Peyer's patch (tissue), 4 donors: ENCODE measurements at regions not wholly inside any gene's neighbourhood (a gene's known extent, or its start where the extent isn't known, plus 50 kb on each side); places are given as distances from the start of the nearest gene placed in this dataset.

Experiments used
- DNase-seq, 3 donors: peaks; one replicate each; pipeline ENCODE4 v3.0.0-alpha.2; 2017 to 2019
- H3K27ac ChIP-seq, 4 donors: fragments of 200-600 bp; sonication (generic); one replicate each; pipeline ENCODE4 v1.5.1; 2016 to 2019
- H3K27me3 ChIP-seq, 2 donors: fragments of 200-600 bp; sonication (generic); one replicate each; pipeline ENCODE4 v1.5.1; 2019
- H3K36me3 ChIP-seq, 3 donors: fragments of 200-600 bp; sonication (generic); one replicate each; pipeline ENCODE4 v1.5.1; 2016 to 2019
- H3K4me1 ChIP-seq, 4 donors: fragments of 200-600 bp; sonication (generic); one replicate each; pipeline ENCODE4 v1.5.1; 2016 to 2019
- H3K4me3 ChIP-seq, 4 donors: fragments of 200-600 bp; sonication (generic); 1 replicate in 3 of 4; 2 replicates in 1 of 4; pipeline ENCODE4 v1.5.1; 2016 to 2019; ENCODE audit warnings: mild to moderate bottlenecking in 1 of 4
- H3K9me3 ChIP-seq, 4 donors: fragments of 200-600 bp; sonication (generic); one replicate each; pipeline ENCODE4 v1.5.1; 2016 to 2019; ENCODE audit warnings: mild to moderate bottlenecking in 1 of 4
- CTCF ChIP-seq, 6 experiments: fragments of 450-650 bp in 4 of 6; fragments of 200-600 bp in 2 of 6; sonication (generic) in 1 of 6; IDR thresholded peaks; one replicate each; pipeline ENCODE4 v1.5.1; 2017 to 2019; ENCODE audit warnings: antibody characterized with exemption in 6 of 6, mild to moderate bottlenecking in 3 of 6, moderate library complexity in 1 of 6
- POLR2A ChIP-seq, 2 donors: fragments of 450-650 bp; IDR thresholded peaks; one replicate each; pipeline ENCODE4 v1.5.1; 2017; ENCODE audit warnings: antibody characterized with exemption in 2 of 2, mild to moderate bottlenecking in 2 of 2, moderate library complexity in 2 of 2

- Histone ChIP-seq H3K4me3 (no peak overlapping the region), H3K36me3 (no peaks in the 10 kb centered on the region), H3K27ac (no peak overlapping the region), H3K4me1 (no peaks in the 10 kb centered on the region), H3K27me3 (no peaks in the 10 kb centered on the region), H3K9me3 (no peaks in the 10 kb centered on the region)
- no peak for DNase-seq
- no peak for TF ChIP-seq POLR2A (IDR thresholded peaks at IDR 0.05)
- no peak for TF ChIP-seq CTCF (IDR thresholded peaks at IDR 0.05)
Observed at GRCh38 chr12:105935981-105936380, 202.8 kb downstream of the NUAK1 start.

GRCh38 chr12:105936496-105936895 is 202.3 kb downstream of the NUAK1 start:
- DNase-seq = no peak
- Histone ChIP-seq H3K36me3 (no peaks in the 10 kb centered on the region), H3K27ac (no peak overlapping the region), H3K9me3 (no peaks in the 10 kb centered on the region), H3K4me3 (no peak overlapping the region), H3K4me1 (no peaks in the 10 kb centered on the region), H3K27me3 (no peaks in the 10 kb centered on the region)
- TF ChIP-seq CTCF (IDR thresholded peaks at IDR 0.05) = no peak
- TF ChIP-seq POLR2A (IDR thresholded peaks at IDR 0.05) = no peak

GRCh38 chr12:105937009-105937408 is 201.7 kb downstream of the NUAK1 start:
- Histone ChIP-seq H3K4me1 (no peaks in the 10 kb centered on the region), H3K36me3 (no peaks in the 10 kb centered on the region), H3K27me3 (no peaks in the 10 kb centered on the region), H3K9me3 (no peaks in the 10 kb centered on the region), H3K27ac (no peak overlapping the region), H3K4me3 (no peak overlapping the region)
- TF ChIP-seq POLR2A (IDR thresholded peaks at IDR 0.05) (no peak), CTCF (IDR thresholded peaks at IDR 0.05) (no peak)
- DNase-seq = no peak

- TF ChIP-seq POLR2A (IDR thresholded peaks at IDR 0.05) (no peak), CTCF (IDR thresholded peaks at IDR 0.05) (no peak)
Observed at GRCh38 chr12:105939181-105939721, 199.5 kb downstream of the NUAK1 start.

GRCh38 chr12:105942281-105942680 is 196.5 kb downstream of the NUAK1 start:
- Histone ChIP-seq H3K4me3 (no peak overlapping the region), H3K4me1 (no peaks in the 10 kb centered on the region), H3K9me3 (no peaks in the 10 kb centered on the region), H3K27me3 (no peaks in the 10 kb centered on the region), H3K27ac (no peak overlapping the region), H3K36me3 (no peaks in the 10 kb centered on the region)
- no peak for DNase-seq
- TF ChIP-seq POLR2A (IDR thresholded peaks at IDR 0.05) = no peak
- no peak for TF ChIP-seq CTCF (IDR thresholded peaks at IDR 0.05)

More at GRCh38 chr12:105939181-105939721, 199.5 kb downstream of the NUAK1 start:
- Histone ChIP-seq H3K4me3 (no peak overlapping the region), H3K27ac (no peak overlapping the region), H3K36me3 (no peaks in the 10 kb centered on the region), H3K9me3 (no peaks in the 10 kb centered on the region), H3K4me1 (no peaks in the 10 kb centered on the region), H3K27me3 (no peaks in the 10 kb centered on the region)
- DNase-seq = no peak

- Histone ChIP-seq H3K9me3 (no peaks in the 10 kb centered on the region), H3K4me1 (no peaks in the 10 kb centered on the region), H3K27ac (no peak overlapping the region), H3K27me3 (no peaks in the 10 kb centered on the region), H3K4me3 (no peak overlapping the region), H3K36me3 (no peaks in the 10 kb centered on the region)
- DNase-seq = no peak
- TF ChIP-seq CTCF (IDR thresholded peaks at IDR 0.05) = no peak
- TF ChIP-seq POLR2A (IDR thresholded peaks at IDR 0.05) = no peak
Observed at GRCh38 chr12:105943525-105943924, 195.2 kb downstream of the NUAK1 start.
